ENCODE measurements at regions not wholly inside any gene's neighbourhood (a gene's known extent, or its start where the extent isn't known, plus 50 kb on each side); places are given as distances from the start of the nearest gene placed in this dataset.

- no peak for DNase-seq (ENCODE audit: low read depth)
Measured at GRCh38 chr9:115169003-115169402, 51.0 kb upstream of the TNC start.

GRCh38 chr9:115170358-115171073 lies 52.6 kb upstream of the TNC start:
- no peak for DNase-seq (ENCODE audit: low read depth)

- DNase-seq (ENCODE audit: low read depth), result no peak
Measured at GRCh38 chr9:115171921-115172388, 54.0 kb upstream of the TNC start.

GRCh38 chr9:115182264-115182663 lies 64.3 kb upstream of the TNC start:
- DNase-seq (ENCODE audit: low read depth), result no peak

- no peak for DNase-seq (ENCODE audit: low read depth)
Measured at GRCh38 chr9:115183436-115183835, 65.5 kb upstream of the TNC start.

- DNase-seq (ENCODE audit: low read depth), result no peak
Measured at GRCh38 chr9:115189686-115190085, 71.7 kb upstream of the TNC start.

- no peak for DNase-seq (ENCODE audit: low read depth)
Measured at GRCh38 chr9:115191667-115192066, 73.7 kb upstream of the TNC start.

GRCh38 chr9:115192280-115192679 lies 74.3 kb upstream of the TNC start:
- no peak for DNase-seq (ENCODE audit: low read depth)

GRCh38 chr9:115192835-115193525 lies 75.0 kb upstream of the TNC start:
- DNase-seq (ENCODE audit: low read depth), result no peak

- no peak for DNase-seq (ENCODE audit: low read depth)
Measured at GRCh38 chr9:115193777-115194176, 75.8 kb upstream of the TNC start.

- no peak for DNase-seq (ENCODE audit: low read depth)
Measured at GRCh38 chr9:115194216-115194615, 76.3 kb upstream of the TNC start.

GRCh38 chr9:115195912-115196311 lies 78.0 kb upstream of the TNC start:
- no peak for DNase-seq (ENCODE audit: low read depth)

- DNase-seq (ENCODE audit: low read depth), result no peak
Measured at GRCh38 chr9:115196919-115197318, 79.0 kb upstream of the TNC start.

- no peak for DNase-seq (ENCODE audit: low read depth)
Measured at GRCh38 chr9:115198001-115198400, 80.0 kb upstream of the TNC start.

- DNase-seq (ENCODE audit: low read depth), result no peak
Measured at GRCh38 chr9:115200711-115201505, 83.0 kb upstream of the TNC start.

- no peak for DNase-seq (ENCODE audit: low read depth)
Measured at GRCh38 chr9:115202181-115202580, 84.2 kb upstream of the TNC start.

- no peak for DNase-seq (ENCODE audit: low read depth)
Measured at GRCh38 chr9:115202960-115203751, 85.2 kb upstream of the TNC start.

GRCh38 chr9:115204904-115205453 lies 87.0 kb upstream of the TNC start:
- DNase-seq (ENCODE audit: low read depth), result peak; percentile 60

GRCh38 chr9:115207003-115207836 lies 89.3 kb upstream of the TNC start:
- no peak for DNase-seq (ENCODE audit: low read depth)

GRCh38 chr9:115208501-115208900 lies 90.5 kb upstream of the TNC start:
- DNase-seq (ENCODE audit: low read depth), result no peak

Measured in HS-27A (cell line).